SK-N-SH treated with all-trans-retinoic acid at 6 μM for 48 hours (cell line): ENCODE measurements at regions not wholly inside any gene's neighbourhood (a gene's known extent, or its start where the extent isn't known, plus 50 kb on each side); places are given as distances from the start of the nearest gene placed in this dataset.

Experiments
- ARNTL ChIP-seq: fragments of 450-650 bp; formaldehyde crosslinking; IDR thresholded peaks from 2 replicates; pipeline ENCODE4 v1.5.0; 2020; ENCODE audit warnings: low read depth, mild to moderate bottlenecking, moderate library complexity, borderline replicate concordance
- CSDC2 ChIP-seq: fragments of 250-450 bp; sonication (Bioruptor Pico); IDR thresholded peaks from 2 replicates; pipeline ENCODE4 v1.5.0; 2020; ENCODE audit warnings: mild to moderate bottlenecking, moderate library complexity
- ISL1 ChIP-seq: fragments of 250-450 bp; sonication (Bioruptor Pico); IDR thresholded peaks from 2 replicates; pipeline ENCODE4 v2.1.2; 2022; ENCODE audit warnings: mild to moderate bottlenecking, moderate library complexity
- PPARA ChIP-seq: fragments of 250-450 bp; sonication (Bioruptor Pico); IDR thresholded peaks from 2 replicates; pipeline ENCODE4 v1.5.0; 2020; ENCODE audit warnings: mild to moderate bottlenecking, borderline replicate concordance
- RARB ChIP-seq: fragments of 250-450 bp; sonication (Bioruptor Pico); IDR thresholded peaks from 2 replicates; pipeline ENCODE4 v1.8.0; 2021; ENCODE audit warnings: mild to moderate bottlenecking, moderate library complexity
- SNAI2 ChIP-seq: fragments of 250-450 bp; sonication (Bioruptor Pico); IDR thresholded peaks from 2 replicates; pipeline ENCODE4 v1.5.0; 2020; ENCODE audit warnings: mild to moderate bottlenecking, moderate library complexity
- TCF4 ChIP-seq: fragments of 250-450 bp; sonication (Bioruptor Pico); IDR thresholded peaks from 2 replicates; pipeline ENCODE4 v1.8.0; 2021; ENCODE audit warnings: mild to moderate bottlenecking, moderate library complexity, borderline replicate concordance
- ZFP30 ChIP-seq: fragments of 450-650 bp; formaldehyde crosslinking; IDR thresholded peaks from 2 replicates; pipeline ENCODE4 v1.5.0; 2022; ENCODE audit warnings: mild to moderate bottlenecking, moderate library complexity
- TF ChIP-seq, protein P1 (sequence below): fragments of 250-450 bp; sonication (Bioruptor Pico); IDR thresholded peaks from 2 replicates; pipeline ENCODE4 v1.5.1; 2020; ENCODE audit warnings: low read depth, mild to moderate bottlenecking, moderate library complexity
- TF ChIP-seq, protein P2 (sequence below): fragments of 250-450 bp; sonication (Bioruptor Pico); IDR thresholded peaks from 2 replicates; pipeline ENCODE4 v1.8.0; 2020; ENCODE audit warnings: mild to moderate bottlenecking, moderate library complexity, borderline replicate concordance
- TF ChIP-seq, protein P3 (sequence below): fragments of 250-450 bp; sonication (Bioruptor Pico); IDR thresholded peaks from 2 replicates; pipeline ENCODE4 v1.5.1; 2021; ENCODE audit warnings: mild to moderate bottlenecking, moderate library complexity
- TF ChIP-seq, protein P4 (sequence below): fragments of 250-450 bp; sonication (Bioruptor Pico); IDR thresholded peaks from 2 replicates; pipeline ENCODE4 v1.8.0; 2021; ENCODE audit warnings: low read depth, mild to moderate bottlenecking, moderate library complexity, borderline replicate concordance
- TF ChIP-seq, protein P5 (sequence below): fragments of 250-450 bp; sonication (Bioruptor Pico); IDR thresholded peaks from 2 replicates; pipeline ENCODE4 v1.5.0; 2020; ENCODE audit warnings: mild to moderate bottlenecking, moderate library complexity

DNA sequence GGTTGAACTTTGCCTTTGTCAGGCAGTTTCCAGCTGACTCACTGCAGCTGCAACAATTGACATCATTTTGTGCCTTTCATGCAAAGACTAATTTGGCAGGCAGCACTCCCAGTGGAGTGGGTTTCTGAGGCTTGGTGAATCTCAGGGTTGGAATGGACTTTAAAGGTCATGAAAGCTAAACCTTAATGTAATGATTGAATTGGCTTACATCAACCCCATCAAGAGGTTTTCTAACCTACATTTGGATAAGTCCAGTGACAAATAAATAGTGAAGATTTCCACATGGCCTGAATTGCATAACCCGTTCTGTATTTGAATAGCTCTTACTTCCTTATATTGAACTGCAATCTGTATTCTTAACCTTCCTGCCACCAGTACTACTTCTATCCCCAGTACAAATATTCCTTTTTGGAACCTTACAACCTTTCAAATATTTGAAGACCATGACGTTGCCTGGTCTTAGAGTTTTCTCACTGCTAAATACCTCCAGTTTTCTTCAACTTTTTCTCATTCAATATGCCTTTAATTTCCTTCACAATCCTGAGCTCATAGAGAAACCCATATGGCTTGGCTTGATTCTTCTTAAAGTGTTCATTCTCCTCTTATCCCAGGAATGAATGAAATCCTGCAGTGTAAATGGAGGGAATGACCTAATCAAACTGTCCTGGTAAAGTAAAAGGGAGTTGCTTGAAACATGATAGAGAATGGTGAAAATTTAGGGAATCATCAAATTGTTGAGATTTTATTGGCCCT is 168.1 kb upstream of the NOVA1 start:
- TF ChIP-seq PPARA (CRISPR knock-in tag) = no peak
- TF ChIP-seq RARB (CRISPR knock-in tag) = no peak
- TF ChIP-seq ISL1 (CRISPR knock-in tag) = no peak
- TF ChIP-seq TCF4 (CRISPR knock-in tag) = no peak
- no peak for TF ChIP-seq SNAI2 (CRISPR knock-in tag)
- no peak for TF ChIP-seq ARNTL (CRISPR knock-in tag)
- TF ChIP-seq, protein P1, sequence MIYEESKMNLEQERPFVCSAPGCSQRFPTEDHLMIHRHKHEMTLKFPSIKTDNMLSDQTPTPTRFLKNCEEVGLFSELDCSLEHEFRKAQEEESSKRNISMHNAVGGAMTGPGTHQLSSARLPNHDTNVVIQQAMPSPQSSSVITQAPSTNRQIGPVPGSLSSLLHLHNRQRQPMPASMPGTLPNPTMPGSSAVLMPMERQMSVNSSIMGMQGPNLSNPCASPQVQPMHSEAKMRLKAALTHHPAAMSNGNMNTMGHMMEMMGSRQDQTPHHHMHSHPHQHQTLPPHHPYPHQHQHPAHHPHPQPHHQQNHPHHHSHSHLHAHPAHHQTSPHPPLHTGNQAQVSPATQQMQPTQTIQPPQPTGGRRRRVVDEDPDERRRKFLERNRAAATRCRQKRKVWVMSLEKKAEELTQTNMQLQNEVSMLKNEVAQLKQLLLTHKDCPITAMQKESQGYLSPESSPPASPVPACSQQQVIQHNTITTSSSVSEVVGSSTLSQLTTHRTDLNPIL = no peak
- TF ChIP-seq, protein P2, sequence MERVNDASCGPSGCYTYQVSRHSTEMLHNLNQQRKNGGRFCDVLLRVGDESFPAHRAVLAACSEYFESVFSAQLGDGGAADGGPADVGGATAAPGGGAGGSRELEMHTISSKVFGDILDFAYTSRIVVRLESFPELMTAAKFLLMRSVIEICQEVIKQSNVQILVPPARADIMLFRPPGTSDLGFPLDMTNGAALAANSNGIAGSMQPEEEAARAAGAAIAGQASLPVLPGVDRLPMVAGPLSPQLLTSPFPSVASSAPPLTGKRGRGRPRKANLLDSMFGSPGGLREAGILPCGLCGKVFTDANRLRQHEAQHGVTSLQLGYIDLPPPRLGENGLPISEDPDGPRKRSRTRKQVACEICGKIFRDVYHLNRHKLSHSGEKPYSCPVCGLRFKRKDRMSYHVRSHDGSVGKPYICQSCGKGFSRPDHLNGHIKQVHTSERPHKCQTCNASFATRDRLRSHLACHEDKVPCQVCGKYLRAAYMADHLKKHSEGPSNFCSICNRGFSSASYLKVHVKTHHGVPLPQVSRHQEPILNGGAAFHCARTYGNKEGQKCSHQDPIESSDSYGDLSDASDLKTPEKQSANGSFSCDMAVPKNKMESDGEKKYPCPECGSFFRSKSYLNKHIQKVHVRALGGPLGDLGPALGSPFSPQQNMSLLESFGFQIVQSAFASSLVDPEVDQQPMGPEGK = no peak
- TF ChIP-seq, protein P3, sequence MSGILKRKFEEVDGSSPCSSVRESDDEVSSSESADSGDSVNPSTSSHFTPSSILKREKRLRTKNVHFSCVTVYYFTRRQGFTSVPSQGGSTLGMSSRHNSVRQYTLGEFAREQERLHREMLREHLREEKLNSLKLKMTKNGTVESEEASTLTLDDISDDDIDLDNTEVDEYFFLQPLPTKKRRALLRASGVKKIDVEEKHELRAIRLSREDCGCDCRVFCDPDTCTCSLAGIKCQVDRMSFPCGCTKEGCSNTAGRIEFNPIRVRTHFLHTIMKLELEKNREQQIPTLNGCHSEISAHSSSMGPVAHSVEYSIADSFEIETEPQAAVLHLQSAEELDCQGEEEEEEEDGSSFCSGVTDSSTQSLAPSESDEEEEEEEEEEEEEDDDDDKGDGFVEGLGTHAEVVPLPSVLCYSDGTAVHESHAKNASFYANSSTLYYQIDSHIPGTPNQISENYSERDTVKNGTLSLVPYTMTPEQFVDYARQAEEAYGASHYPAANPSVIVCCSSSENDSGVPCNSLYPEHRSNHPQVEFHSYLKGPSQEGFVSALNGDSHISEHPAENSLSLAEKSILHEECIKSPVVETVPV (CRISPR knock-in tag) = no peak
- TF ChIP-seq CSDC2 (CRISPR knock-in tag) = no peak
- TF ChIP-seq, protein P4, sequence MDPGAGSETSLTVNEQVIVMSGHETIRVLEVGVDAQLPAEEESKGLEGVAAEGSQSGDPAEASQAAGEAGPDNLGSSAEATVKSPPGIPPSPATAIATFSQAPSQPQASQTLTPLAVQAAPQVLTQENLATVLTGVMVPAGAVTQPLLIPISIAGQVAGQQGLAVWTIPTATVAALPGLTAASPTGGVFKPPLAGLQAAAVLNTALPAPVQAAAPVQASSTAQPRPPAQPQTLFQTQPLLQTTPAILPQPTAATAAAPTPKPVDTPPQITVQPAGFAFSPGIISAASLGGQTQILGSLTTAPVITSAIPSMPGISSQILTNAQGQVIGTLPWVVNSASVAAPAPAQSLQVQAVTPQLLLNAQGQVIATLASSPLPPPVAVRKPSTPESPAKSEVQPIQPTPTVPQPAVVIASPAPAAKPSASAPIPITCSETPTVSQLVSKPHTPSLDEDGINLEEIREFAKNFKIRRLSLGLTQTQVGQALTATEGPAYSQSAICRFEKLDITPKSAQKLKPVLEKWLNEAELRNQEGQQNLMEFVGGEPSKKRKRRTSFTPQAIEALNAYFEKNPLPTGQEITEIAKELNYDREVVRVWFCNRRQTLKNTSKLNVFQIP = no peak
- TF ChIP-seq, protein P5, sequence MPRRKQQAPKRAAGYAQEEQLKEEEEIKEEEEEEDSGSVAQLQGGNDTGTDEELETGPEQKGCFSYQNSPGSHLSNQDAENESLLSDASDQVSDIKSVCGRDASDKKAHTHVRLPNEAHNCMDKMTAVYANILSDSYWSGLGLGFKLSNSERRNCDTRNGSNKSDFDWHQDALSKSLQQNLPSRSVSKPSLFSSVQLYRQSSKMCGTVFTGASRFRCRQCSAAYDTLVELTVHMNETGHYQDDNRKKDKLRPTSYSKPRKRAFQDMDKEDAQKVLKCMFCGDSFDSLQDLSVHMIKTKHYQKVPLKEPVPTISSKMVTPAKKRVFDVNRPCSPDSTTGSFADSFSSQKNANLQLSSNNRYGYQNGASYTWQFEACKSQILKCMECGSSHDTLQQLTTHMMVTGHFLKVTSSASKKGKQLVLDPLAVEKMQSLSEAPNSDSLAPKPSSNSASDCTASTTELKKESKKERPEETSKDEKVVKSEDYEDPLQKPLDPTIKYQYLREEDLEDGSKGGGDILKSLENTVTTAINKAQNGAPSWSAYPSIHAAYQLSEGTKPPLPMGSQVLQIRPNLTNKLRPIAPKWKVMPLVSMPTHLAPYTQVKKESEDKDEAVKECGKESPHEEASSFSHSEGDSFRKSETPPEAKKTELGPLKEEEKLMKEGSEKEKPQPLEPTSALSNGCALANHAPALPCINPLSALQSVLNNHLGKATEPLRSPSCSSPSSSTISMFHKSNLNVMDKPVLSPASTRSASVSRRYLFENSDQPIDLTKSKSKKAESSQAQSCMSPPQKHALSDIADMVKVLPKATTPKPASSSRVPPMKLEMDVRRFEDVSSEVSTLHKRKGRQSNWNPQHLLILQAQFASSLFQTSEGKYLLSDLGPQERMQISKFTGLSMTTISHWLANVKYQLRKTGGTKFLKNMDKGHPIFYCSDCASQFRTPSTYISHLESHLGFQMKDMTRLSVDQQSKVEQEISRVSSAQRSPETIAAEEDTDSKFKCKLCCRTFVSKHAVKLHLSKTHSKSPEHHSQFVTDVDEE = no peak
- TF ChIP-seq ZFP30 (CRISPR knock-in tag) = no peak
